Mucosa of gallbladder (tissue), 1 donor: ENCODE measurements at regions not wholly inside any gene's neighbourhood (a gene's known extent, or its start where the extent isn't known, plus 50 kb on each side); places are given as distances from the start of the nearest gene placed in this dataset.

Experiments used
- DNase-seq: peaks from one replicate; pipeline ENCODE4 v3.0.0-alpha.2; 2020; ENCODE audit warnings: low spot score
- donor health status: DM: no; HTN: no; CAD: no.

GRCh38 chr3:30206051-30206450 lies 400.4 kb upstream of the TGFBR2 start:
- no peak for DNase-seq

DNA sequence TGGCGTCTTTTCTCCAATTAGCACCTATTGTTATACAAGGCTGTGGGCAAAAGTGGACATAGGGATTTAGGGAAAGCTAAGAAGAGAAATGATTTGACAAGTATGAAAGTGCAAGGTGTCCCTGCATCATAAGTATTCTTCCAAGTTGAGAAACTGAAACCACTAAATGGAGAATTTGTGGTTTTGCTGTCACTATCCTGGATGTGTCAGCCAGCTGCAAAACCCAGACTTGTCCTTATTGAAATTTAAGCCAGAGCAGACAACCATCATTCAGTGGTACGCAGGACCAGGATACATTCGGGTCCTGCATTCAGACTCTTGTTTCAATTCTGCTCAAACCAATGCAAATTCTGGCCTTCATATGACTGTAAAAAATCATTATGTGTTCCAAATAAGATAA lies 384.8 kb upstream of the TGFBR2 start:
- DNase-seq = no peak

GRCh38 chr3:30222441-30222840 lies 384.0 kb upstream of the TGFBR2 start:
- DNase-seq = no peak

- DNase-seq = no peak
Observed at GRCh38 chr3:30225021-30225420, 381.4 kb upstream of the TGFBR2 start.

GRCh38 chr3:30226601-30227151 lies 379.7 kb upstream of the TGFBR2 start:
- no peak for DNase-seq

GRCh38 chr3:30227571-30228301 lies 378.7 kb upstream of the TGFBR2 start:
- no peak for DNase-seq

GRCh38 chr3:30228302-30228631 lies 378.1 kb upstream of the TGFBR2 start:
- DNase-seq = no peak

GRCh38 chr3:30231277-30232141 lies 374.9 kb upstream of the TGFBR2 start:
- DNase-seq = no peak

DNA sequence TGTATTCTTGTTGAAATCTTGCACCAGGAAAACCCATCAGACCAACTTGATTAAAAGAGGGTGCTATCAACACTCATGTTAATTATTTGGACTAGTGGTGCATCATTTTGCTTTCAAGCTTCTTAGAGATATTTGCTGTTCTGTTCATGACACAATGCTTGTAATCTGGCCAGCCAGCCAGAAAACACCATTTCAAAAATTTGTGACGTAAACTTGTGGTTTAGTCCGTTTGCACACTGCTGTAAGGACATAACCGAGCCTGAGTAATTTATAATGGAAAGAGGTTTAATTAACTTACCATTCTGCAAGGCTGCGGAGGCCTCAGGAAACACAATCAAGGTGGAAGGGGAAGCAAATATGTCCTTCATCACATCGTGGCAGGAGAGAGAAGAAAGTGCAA lies 374.3 kb upstream of the TGFBR2 start:
- DNase-seq = peak; percentile 20

- no peak for DNase-seq
Observed at GRCh38 chr3:30233913-30234646, 372.3 kb upstream of the TGFBR2 start.

- no peak for DNase-seq
Observed at GRCh38 chr3:30236011-30236410, 370.4 kb upstream of the TGFBR2 start.

GRCh38 chr3:30241721-30242120 lies 364.7 kb upstream of the TGFBR2 start:
- DNase-seq = no peak

DNA sequence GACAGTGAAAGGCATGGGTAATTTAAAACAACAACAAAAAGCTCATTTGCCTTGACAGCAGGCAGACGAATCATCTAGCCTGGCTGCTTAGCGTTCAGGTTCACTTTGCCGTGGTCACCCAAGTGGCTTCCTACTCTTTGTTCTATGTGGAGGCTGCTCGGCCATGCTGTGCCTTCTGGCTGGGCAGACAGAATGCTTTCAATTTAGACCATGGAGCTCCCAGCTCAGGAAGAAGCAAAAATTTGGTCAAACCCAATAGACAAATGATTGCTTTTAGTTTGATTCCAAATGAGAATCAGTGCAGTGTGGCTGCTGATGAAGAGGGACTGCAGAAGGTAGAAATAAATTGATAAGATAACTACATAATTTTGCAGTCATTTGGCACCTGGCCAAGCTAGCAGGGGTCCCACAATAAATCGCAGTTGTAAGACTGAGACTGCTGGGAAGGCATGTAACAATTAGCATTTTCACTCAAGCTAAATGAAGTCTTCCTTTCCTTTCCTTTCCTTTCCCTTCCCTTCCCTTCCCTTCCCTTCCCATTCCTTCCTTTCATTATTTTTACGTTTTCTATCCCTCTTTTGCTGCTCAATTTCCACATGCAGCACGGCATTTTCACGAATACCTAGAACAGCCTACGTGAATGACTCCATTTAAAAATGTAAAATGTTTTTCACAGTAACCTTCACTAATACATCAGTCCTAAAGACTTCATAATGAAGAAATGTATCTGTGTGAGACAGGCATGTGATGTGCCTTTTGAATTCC lies 360.4 kb upstream of the TGFBR2 start:
- no peak for DNase-seq

DNA sequence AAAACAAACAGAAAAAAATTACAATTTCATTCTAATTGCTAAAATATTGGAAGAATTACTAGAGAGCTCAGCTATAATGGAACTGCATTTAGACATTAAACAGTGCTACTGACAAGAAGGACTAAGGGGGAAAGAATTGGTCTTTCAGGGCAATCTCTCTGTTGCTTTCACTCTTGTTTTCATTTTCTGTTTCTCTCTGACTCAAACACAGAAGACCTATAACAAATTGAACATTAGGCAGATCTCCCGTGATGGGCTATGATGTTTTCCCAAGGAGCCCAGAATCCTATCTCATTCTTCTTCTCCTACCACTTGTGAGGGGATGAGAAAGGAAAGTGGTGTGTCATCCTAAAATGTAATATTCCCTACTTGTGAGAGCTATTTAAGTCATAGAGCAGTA lies 358.0 kb upstream of the TGFBR2 start:
- no peak for DNase-seq

DNA sequence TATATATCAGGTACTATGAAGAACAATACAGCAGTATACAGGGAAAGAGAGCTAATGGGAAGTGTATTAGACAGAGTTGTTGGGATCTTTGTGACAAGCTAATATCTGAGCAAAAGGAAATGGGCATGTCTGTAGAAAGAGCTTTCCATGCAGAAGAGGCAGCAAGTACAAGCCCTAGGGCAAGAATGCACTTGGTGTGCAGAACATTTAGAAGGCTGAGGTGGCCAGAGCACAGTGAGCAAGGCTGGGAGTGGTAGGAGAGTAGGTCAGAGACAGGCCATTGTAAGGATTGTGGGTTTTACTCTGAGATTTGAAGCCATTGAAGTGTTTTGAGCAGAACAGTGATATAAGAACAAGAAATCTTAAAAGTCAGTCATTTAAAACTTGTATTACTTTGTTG lies 353.9 kb upstream of the TGFBR2 start:
- no peak for DNase-seq

DNA sequence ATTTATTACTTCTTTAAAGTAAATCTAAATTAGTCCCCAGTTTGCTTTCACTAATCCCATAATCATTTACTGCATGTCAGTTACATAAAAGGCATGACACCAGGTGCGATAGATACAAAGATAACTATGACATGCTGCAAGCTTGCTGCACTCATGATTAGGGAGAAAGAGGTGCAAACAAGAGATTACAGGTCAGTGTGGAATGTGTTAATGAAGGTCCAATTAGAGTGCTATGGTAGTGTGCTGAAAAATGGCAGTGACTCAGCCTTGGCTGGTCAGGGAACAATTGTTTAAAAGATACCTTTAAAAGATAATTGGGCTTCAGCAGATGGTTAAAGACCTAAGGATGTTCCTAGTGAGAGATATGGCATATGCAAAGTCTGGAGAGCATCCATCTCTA lies 352.6 kb upstream of the TGFBR2 start:
- no peak for DNase-seq

- no peak for DNase-seq
Observed at GRCh38 chr3:30256474-30256873, 349.9 kb upstream of the TGFBR2 start.

DNA sequence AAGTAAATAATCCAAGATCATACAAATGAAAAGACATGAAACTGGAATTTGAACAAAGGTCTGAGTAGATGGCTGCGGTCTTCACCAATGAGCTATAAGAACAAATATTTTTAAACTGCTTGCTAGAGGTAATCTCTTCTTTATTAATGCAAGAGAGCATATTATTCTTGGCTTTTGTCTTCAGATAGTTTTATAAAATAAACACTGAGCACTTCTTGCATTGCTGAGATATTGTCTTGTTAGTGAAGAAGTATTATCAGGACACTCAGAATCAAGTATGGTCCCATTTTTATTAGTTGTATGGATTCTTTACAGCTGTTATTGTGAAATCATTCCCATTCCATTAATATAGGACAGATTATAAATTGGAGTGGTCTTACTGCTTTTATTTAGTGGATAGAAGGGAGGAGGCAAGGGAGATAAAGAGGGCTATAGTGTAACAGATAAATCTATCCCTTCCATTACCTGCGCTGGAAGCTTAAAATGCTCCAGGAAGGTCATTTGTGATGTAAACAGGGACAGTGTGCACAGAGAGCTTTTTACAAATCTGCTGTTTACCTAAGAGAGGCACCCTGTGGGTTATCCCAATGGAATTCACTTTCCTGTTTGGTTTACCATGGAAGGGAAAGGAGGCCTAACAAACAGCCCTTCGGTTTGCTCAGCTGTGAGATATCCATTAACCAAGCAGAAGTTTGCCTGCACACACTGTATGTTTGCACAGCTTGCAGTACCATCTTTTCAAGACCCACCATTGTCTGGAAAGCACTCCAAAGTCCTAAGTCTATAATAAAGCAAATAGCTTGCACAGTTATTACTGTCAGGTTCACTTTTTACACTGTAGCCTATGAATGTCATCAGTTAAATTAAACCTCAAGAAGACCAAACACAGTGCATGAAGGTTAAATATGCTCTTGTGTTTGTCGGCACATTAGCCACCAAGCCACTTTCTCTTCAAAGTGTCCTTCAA lies 347.7 kb upstream of the TGFBR2 start:
- DNase-seq = peak; percentile 61

DNA sequence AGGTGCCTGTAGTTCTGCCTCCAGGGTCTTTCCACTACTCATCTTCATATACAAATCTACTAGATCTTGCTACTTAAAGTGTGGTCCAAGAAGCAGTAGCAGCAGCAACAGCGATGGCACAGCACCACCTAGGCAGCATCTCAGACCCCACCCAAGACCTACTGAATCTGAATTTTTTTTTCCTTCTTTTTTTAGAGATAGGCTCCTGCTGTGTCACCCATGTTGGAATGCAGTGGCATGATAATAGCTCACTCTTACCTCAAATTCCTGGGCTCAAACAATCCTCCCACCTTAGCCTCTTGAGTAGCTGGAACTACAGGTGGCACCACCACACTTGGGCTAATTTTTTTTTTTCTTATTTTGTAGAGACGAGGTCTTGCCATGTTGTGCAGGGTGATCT lies 346.7 kb upstream of the TGFBR2 start:
- no peak for DNase-seq

- DNase-seq = no peak
Observed at GRCh38 chr3:30260762-30261161, 345.6 kb upstream of the TGFBR2 start.
